NCI-H1417 (cell line): ENCODE measurements at regions not wholly inside any gene's neighbourhood (a gene's known extent, or its start where the extent isn't known, plus 50 kb on each side); places are given as distances from the start of the nearest gene placed in this dataset.

Experiments used
- DNase-seq, 3 experiments: peaks; one replicate each; lab custom pipeline; 2025; lab: John Stamatoyannopoulos, UW

DNA sequence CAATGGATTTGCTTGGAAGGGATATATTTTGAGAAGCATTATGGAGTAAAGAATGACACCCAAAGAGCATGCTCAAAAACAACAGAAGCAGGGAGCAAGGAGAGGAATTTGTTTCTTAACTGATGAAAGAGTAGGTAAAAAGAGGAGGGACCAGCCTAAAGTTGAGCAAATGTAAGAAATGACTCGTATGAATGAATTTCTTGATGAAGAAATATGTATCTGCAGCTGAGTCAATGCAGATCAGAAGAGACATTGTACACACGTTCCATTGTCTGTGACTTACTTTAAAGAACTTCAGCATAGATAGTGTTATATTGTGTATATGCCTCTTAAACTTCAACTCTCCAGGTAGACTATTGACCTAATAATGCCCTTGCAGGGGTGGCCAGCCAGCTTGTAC lies 112.7 kb upstream of the NREP start:
- DNase-seq, result no peak

DNA sequence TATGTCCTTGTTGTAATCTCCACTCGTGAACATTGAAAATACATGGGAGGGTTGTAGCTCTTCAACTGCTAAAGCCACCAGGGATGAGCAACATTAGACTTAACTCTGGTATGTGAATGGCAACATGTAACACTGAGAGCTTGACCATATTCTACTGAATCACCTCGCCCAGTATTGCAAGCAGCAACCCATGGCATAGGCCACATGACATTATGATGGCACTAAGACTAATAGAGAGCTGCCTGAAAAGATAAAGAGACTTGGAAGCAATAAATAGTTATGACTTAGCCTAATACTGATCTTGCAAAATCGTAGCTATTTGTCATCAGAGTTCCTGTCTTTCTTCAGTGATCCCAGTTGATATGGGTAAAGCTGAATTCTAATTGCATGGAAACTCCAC lies 108.4 kb upstream of the NREP start:
- no peak for DNase-seq

DNA sequence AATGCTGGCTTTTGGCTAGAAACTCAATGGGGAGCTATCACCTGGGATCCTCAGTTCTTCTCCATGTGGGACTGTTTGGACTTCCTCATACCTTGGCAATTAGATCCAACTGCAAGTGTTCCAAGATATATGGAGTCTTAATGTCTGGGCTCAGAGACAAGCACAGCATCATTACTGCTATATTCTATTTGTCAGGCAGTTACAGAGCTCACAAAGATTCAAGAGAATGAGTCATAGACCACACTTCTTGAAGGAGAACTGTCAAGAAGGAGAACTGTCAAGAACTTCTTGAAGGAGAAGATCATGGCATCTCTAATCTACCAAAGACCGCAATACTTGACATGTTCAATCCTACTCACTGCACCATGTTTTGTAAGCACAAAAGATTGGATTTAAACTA lies 106.8 kb upstream of the NREP start:
- DNase-seq, result no peak

DNA sequence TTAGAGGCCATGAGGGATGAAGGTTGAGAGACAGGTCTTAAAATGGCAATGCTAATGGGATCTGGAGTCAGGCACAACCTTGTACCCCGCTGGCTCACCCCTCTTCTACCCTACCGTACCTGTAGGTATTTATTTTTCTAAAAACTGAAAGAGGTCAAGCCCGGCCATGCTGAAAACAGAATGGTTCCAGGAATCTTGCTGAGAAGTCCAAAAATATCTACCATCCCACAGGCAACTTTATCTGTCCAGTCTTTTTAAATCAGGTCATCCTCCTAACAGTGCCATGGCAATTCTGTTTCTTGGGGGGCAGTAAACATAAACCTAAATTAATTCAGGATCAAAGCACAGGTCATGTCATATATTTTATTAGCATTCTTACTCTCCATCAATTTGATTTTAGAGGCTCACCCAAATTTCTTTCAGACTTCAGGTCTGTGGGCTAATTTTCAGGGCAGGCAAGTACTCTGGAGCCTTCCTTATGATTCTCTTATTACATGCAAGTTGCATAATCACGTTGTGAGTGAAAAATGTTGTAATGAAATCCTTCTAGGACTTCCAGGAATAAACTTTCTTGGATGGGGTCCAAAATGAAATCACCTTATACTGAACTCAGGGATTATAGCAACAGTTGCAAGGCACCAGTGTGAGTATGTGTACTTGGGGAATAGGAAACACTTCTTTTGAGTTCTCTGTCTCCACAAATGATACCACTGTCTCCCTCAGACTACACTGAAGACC lies 102.7 kb upstream of the NREP start:
- no peak for DNase-seq

DNA sequence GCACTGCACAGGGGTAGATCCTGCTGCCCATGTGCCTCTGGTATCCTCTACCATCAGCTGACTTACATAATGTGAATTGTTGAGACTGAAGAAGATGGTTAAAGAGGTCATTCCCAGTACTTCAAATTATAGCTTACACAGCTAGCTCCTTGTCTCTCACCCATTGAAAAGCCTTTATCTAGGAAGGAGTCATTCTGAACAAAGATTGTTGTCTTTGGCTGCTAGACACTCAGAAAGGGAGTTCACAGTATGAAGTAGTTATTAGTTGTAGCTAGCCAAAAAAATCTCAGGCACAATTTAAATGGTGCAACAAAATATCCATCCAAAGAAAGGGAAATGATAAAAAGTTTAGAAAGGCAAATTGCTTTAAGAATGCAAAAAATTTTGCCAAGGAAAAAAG lies 102.0 kb upstream of the NREP start:
- DNase-seq, result no peak

DNA sequence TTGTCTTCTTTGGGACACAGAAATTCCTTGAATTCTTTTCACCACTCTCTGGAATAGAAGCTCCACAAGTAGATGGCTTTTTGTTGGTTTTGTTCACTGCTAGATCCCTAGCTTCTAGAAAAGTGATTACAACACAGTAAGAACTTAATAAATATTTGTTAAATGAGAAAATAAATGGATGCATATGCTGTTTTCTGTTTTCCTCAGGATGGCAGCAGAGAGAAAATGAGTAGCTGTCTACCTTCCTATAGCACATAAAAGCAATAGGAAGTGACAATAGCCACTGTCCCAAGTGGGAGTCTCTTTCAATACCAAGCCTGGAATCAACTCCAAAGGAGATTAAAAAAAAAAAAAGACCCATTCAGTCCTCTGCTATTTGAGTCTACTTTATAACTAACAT lies 100.6 kb upstream of the NREP start:
- no peak for DNase-seq

DNA sequence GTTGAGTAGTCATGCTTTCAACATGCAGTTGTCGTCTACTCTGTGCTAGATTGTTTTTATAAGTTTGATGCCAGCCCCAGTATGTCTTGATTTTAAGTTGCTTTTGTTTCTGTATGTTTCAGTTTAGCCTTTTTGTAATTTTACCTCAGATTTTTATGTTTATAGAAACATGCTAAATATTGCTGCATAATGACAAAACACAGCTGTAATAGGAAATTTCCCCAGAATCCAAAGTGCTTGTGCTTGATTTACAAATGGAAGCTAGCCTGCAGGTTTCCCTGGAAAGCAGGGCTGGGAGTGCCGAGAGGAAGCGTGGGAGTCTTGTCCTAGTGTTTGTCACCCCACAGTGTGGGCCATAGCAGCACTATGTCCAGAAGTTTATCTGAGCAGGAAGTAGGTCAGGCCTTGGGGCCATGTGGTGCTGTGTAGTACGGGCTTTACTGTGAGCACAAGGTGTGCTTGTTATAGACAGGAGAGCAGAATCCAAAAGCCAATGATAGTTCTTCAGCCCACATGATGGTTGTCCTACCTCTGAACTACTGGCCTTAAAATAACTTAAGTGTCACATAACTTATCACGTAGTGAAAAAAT lies 100.0 kb upstream of the NREP start:
- no peak for DNase-seq

DNA sequence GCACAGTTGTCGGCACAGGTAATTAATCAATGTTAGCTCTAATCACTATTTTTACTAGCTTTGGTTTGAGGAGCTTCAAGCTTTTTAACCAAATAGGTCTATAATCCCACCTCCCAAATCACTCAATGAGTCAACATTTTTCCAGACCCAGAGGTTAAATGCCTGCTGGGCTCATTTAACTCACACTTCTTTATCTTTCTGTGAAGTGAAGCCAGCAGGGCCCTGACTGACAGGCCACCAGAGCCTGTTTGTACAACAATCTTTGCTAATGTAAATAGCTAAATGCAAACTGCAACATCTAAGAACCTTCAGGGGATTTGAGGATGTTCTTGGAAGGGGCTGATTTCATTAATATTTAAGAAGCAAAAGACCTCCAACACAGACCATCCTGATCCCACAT lies 98.4 kb upstream of the NREP start:
- peak in 2 of 3 experiments; percentile 9 to 37 for DNase-seq

DNA sequence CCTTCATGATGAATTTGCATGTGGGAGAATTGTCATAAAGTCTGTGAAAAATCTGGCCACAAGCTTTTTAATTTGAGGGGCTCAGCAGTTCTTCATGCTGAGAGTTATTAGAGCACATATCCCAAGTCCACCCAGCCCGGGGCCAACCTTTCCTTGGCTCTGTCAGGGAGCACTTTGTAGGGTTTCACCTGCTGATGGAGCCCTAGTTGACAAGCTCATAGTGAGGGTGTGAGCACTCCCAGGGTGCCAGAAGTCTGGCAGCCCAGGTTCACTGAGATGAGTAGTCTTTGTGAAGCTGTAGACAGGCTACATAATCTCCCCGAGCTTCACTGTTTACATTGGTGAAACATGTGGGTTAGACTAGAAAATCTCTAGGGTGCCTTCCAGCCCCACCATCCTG lies 97.2 kb upstream of the NREP start:
- DNase-seq, result peak in 1 of 3 experiments; percentile 5

DNA sequence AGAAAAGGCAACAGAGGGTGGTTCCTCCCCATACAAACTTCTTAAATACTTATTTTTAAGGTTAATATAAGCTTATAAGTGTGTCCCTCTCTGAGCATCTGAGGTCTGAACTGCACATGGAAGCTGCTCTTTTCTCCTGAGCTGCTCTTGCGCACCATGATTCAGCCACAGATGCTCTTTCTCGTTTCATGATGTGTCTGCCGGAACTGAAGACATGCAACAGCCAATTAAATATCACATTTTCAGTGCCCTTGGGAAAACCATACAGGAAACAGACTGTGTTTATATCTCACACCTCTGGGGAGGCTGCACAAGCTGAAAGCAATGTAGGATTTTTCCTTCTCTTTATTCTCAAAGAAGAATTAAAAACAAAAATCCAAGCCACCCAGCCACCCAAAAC lies 96.8 kb upstream of the NREP start:
- DNase-seq, result peak in 1 of 3 experiments; percentile 4

DNA sequence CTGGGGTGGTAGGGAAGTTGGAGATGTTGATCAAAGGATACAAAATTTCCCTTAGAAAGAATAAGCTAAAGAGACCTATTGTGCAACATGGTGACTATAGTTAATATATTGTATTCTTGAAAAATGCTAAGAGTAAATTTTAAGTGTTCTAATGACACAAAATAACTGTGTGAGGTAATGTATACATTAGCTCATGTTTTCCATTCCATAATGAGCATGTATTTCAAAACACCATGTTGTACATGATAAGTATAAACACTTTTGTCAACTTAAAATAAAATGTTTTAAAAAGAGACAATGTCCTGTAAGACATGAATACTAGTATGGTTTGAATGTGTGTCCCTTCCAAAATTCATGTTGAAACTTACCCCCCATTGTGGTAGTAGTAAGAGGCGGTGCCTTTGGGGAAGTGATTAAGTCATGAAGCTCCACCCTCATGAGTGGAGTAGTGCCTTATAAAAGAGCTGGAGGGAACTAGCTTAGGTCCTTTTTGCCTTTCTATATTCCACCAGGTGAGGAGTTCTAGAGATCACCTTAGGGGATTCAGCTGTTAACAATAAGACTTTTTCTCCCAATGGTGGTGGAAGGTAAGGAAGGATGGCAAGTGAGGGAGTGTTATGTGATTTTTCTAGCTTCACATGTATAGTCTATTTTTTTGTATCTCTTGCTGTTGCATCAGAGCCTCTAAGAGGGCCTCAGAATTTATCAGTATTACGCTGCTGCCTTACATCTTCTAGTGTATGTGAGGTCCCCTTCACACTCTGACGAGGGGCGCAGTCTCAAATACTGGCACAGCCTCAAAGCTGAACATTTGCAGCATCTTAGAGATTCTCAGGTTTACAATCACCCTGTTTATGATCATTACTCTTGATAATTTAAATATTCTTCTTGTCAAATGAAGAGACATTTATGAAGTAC lies 94.9 kb upstream of the NREP start:
- no peak for DNase-seq

DNA sequence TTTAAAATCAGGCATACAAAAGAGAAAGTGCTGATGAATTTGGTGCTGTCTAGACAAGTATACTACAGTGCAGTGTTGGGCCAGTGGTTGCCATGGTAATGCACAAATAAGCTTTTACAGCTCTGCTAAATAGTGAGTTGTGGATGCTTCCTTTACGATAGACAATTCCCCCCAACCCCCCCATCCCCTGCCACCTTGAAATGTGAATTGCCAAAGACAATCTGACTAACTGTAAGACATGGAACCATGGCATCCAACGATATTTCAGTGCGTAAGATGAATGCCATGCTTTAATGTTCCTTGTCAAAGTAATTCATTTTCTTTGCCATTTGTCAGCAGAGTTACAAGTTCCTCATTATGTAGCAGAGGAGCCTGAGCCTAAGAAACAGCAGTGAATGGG lies 91.5 kb upstream of the NREP start:
- peak in 1 of 3 experiments; percentile 30 for DNase-seq

DNA sequence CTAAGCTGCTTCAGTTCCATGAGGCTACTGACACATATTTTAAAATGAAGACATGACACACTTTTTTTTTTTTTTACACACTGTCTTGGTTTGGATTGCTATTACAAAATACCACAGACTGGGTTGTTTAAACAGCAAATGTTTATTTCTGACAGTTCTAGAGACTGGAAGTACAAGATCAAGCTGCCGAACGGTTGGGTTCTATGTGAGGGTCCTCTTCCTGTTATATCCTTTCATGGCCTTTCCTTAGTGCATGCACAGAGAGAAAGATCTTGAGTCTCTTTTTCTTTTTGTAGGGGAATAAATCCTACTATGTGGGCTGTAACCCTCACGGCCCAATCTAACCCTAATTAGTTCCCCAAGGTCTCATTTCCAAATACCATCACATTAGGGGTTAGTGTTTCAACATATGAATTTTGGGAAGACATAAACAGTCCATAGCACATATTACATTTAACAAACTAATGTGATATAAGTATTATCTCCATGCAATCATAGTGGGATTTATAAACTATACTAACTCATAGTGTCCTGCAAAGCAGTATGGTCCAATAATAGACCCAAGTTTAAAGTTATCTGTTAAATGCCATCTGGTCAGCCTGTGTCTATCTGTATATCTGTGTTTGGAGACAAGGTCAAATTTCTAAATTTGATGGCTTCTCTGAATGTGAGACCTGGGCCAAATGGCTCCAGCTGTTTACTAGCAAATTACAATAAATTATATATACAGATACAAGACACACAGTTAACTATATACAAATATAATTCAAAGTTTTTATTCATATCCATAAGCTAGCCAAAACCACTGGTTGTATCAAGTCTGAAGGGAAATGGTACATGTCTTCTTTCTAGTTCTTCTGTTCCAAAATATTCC lies 90.3 kb upstream of the NREP start:
- no peak for DNase-seq

DNA sequence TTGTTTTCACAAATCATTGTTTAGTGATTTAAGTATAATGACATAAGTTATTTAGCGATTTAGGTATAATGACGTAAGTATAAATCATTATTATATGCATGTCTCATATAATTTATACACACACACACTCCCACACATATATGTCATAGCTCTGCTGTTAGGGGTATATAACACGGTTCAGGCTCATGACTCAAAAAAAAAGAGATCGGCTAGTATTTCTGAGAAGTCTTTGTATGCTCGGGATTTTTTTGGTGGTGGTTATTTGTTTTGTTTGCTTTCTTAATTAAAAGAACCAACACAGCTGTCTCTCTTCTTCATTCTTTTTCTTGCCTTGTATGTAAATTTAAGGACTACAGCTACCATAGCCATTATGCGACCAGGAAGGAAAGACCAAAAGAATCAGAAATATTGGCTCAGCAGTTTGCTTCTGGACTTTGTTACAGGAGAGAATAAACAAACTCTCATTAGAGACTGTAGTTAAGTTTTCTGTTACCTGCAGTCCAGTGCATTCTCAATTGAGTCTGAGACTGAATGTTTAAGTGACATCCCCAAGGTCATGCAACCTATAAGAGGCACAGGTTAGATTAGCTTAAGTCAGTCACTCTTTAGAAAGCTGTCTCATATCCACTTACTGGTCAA lies 83.2 kb upstream of the NREP start:
- peak in 1 of 3 experiments; percentile 25 for DNase-seq

DNA sequence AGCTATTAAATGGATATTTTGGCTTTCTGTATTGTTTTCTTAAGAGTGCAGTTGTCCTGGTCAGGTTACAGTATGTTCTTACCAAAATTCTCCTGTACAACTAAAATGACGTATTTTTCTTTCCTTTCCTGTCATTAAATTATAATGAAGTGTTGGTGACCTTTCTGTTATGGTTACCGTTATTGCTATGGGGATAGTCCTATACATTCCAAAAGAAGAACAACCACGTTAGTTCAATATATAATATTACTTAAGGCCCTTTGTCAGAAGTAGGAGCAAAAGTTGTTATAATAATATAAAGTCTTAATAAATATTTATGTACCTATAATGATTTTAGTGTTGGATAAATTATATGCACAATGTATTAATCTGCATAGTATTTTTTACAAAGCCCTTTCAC lies 82.4 kb upstream of the NREP start:
- no peak for DNase-seq

DNA sequence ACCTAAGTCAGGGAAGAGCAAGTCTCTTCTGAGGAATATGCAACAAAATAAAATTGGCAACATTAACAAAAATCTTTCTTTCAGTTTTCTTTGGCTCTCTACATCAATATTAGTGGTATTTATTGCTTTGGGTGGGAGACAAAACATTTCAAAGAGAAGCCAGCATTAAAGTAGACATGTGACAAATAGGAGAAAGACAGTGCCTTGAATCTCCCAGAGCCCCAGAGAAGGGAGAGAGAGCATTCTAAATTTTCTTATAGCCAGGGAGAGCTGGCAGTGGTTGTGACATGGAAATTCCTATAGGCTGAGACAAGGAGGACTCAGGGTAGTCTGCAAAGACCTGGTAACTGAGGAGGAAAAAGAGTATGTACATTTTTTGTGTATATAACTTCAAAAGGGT lies 79.4 kb upstream of the NREP start:
- no peak for DNase-seq

DNA sequence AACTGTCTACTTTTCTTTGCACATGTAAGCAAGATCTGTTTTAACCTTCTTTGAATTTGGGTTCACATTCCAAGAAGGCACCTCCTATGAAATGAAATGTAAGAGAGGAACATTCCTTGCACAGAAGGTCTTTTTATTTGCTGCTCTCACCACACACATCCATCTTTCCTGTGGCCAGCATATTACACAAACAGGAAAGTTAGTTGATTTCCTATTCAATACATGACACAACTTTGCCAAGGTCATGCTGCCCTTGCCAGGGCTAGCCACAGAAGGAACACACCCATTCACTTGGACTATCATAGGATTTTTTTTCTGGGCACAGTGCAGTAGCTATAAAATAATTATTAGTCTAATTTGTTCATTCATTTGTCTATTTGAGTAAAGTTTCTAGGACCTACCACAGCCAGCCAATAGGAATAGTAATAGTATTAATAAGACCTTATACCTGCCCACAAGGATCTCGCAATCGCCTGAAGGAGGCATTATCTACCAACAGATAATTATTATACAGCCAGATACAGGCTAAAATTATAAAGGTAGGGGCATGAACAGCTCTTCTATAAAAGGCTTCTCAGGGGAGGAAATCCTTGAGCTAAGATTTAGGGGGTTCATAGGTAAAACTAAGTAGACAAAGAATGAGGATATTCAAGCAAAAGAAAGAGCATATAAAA lies 78.1 kb upstream of the NREP start:
- no peak for DNase-seq

DNA sequence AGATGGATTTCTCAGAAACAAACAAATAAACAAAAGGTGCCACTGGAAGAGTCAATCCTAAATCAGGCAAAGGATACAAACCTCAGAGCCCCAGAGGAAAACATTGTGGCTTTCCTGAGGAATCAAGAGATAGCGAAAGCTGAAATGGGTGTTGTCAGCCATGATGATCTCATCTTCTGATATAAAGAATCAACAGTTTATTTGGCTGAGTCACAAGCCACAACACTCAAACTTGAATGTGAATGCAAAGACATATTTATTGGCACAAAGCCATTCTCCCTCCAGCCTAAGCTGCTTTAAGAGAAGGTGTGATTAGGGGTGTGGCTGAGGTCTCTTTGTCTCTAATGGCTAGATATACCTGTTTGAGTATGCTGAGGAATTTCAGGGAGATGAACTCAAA lies 73.3 kb upstream of the NREP start:
- DNase-seq, result no peak

DNA sequence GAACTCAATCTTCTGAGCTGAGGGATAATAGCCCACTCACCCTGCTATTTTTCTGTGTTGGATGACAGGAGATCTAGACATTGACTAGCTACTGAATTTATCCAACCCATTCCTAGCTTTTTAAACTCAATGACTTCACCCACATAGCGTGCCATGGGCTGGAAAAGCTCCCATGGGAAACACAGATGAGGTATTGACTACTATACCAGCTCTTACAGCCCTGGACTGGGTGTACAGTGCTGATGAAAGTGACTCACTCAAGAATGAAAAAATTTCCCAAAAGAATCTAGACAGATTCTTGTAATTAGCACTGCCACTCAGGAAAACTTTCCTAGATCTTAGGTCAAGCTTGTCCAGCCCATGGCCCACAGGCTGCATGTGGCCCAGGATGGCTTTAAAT lies 72.7 kb upstream of the NREP start:
- DNase-seq, result no peak

DNA sequence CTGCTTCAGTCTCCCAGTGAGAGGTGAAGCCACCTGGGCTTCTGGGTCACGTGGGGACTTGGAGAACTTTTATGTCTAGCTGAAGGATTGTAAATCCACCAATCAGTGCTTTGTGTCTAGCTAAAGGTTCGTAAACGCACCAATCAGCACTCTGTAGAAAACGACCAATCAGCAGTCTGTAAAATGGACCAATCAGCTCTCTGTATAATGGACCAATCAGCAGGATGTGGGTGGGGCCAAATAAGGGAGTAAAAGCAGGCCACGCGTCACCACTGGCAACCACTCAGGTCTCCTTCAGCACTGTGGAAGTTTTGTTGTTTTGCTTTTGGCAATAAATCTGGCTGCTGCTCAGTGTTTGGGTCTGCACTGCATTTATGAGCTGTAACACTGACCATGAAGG lies 69.1 kb upstream of the NREP start:
- no peak for DNase-seq

DNA sequence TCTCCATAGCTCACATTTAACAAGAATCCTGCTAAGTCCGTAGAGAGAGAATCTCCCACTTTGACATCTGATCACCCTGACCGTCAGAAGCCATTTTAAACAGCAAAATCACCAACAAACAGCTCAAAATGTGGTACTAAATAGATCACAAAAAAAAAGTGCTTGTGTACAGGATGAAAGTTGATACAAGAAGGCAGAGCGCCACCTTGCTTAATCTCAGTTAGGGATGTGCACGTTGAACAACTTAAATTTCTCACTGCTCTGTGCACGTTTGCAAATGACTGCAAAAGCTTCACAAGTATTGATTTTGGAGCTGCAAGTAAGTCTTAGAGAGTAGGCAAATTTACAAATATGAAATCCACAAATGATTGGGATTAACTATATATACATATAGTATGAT lies 63.1 kb upstream of the NREP start:
- no peak for DNase-seq
